GF-D8 (cell line): ENCODE measurements at regions not wholly inside any gene's neighbourhood (a gene's known extent, or its start where the extent isn't known, plus 50 kb on each side); places are given as distances from the start of the nearest gene placed in this dataset.
"Not testable (repeated sequence)": the region's sequence is repeated elsewhere in the genome, so short reads cannot be mapped to it uniquely, and the experiment has no call there.

Experiments
- DNase-seq: peaks from one replicate; lab custom pipeline; 2025; lab: John Stamatoyannopoulos, UW

DNA sequence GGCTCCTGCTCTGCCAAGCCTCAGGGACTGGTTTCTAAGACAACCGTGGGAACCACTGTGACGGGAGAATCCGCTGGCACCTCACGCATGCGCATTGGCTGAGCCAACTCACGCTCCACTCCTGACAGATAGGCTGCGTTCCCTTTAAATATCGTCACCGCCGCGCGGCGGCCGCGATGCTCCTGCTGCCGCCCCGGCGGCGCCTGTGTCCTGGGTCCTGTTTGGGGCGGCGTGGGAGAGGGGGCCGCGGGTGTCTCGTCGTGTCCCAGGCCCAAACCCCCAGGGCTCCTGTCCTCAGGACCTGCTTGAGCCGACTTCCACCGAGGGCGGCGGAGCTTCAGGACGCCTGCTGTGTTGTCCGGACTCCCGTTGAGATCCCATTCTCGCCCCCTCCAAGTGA lies 684.8 kb upstream of the TPTE start:
- not testable (repeated sequence) for DNase-seq

DNA sequence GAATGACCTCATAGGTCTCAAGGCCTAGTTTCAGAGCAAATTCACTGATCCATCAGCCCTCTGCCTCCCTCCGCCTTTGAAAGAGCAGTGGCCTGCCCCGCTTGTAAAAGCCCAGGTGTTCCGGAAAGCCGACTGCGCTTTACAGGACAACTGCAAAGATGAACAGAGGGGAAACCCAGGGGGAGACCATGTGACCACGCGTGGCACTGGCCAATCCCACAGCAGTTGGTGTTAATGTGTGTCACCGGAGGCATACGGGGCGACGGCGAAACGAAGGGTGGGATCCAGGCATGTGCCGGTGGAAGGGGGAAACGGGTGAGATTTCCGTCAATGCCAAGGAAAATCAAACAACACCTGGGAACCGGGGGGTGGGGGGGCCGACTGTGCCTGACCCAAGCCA lies 684.4 kb upstream of the TPTE start:
- not testable (repeated sequence) for DNase-seq

DNA sequence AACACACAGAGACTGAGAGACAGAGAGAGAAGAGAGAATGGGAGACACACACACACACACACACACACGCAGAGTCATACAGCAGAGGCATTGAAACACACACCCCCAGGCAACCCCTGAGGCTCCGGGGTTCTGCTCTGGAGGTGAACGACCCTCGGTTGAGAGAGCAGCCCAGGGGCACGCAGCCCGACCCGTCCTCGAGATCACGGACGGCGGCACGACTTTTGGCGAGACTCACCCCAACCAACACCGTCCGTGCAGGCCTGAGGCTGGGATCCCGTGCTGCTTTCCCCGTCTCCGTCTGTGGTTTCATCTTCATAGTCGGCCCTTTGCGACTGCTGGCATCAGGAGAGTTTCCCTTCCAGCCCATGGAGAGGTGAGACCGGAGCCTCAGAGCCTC lies 683.9 kb upstream of the TPTE start:
- not testable (repeated sequence) for DNase-seq

DNA sequence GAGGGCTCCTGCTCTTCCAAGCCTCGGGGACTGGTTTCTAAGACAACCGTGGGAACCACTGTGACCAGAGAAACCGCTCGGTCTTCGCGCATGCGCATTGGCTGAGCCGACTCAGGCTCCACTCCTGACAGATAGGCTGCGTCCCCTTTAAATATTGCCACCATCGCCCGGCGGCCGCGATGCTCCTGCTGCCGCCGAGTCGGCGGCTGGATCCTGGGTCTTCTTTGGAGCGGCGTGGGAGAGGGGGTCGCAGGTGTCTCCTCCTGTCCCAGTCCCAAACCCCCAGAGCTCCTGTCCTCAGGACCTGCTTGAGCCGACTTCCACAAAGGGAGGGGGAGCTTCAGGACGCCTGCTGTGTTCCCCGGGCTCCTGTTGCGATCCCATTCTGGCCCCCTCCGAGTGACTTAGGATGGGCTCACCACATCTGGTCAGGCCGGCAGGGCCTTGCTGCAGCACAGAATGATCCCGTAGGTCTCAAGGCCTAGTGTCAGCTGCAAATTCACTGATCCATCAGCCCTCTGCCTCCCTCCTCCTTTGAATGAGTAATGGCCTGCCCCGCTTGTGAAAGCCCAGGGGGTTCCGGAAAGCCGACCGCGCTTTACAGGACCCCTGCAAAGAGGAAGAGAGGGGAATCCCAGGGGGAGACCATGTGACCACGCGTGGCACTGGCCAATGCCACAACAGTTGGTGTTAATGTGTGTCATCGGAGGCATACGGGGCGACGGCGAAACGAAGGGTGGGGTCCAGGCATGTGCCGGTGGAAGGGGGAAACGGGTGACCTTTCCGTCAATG lies 683.2 kb upstream of the TPTE start:
- DNase-seq, result no peak

DNA sequence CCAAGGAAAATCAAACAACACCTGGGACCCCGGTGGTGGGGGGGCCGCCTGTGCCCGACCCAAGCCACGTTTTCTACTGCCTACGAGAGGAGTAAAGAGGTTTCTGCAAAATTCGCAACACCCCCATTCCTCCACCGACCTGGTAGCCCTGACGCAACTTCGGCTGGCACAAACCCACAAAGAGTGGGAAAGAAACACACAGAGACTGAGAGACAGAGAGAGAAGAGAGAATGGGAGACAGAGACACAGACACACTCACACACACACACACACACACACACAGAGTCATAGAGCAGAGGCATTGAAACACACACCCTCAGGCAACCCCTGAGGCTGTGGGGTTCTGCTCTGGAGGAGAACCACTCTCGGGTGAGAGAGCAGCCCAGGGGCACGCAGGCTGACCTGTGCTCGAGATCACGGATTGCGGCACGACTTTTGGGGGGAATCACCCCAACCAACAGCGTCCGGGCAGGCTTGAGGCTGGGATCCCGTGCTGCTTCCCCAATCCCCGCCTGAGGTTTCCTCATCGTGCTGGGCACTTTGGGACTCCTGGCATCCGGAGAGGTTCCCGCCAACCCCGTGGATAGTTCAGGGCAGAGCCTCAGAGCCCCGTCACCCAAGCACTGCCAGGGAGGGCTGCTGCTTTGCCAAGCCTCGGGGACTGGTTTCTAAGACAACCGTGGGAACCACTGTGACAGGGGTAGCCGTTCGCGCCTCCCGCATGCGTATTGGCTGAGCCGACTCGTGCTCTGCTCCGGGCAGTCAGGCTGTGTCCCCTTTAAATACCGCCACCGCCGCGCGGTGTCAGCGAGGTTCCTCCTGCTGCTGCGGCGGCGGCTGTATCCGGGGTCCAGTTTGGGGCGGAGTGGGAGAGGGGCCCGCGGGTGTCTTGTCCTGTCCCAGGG lies 682.4 kb upstream of the TPTE start:
- no peak for DNase-seq

DNA sequence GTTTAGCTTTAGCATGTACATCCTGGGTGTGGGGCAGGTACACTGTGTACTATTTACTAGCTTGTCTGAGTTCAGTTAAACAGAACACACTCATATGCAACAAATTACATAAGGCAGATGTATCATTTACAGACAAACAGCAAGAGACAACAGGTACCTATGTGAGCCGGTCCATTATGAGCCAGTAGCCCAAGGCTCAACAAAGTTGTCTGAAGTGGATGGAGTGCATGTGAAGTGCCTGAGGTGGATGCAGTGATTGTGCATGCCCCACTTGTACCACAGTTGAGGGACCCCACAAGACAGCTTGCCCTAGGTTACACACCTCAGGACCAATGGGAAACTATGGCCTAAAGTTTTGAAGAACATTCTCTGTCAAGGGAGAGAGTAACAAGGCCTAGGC lies 677.3 kb upstream of the TPTE start:
- DNase-seq, result not testable (repeated sequence)

DNA sequence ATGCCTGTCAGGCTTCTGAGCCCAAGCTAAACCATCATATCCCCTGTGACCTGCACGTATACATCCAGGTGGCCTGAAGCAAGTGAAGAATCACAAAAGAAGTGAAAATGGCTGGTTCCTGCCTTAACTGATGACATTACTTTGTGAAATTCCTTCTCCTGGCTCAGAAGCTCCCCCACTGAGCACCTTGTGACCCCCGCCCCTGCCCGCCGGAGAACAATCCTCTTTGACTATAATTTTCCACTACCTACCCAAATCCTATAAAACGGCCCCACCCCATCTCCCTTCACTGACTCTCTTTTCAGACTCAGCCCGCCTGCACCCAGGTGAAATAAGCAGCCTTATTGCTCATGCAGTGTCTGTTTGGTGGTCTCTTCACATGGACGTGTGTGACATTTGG lies 673.9 kb upstream of the TPTE start:
- not testable (repeated sequence) for DNase-seq

DNA sequence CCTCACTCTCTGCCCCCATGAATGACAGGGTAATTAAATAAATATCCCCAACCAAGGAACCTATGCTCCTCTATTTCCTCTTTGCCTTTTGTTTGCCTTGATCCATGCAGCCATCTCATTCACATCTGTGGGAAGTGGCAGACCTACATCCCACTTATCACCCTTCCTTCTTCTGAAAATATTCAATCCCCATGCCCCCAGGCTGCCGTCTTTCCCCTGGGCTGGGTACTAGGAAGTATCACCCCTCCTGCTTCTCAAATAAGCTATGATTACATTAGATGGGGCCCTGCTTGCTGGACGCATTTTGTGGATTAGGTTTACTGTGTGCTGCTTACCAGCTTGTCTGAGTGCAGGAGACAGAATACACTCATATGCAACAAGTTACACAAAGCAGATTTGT lies 670.2 kb upstream of the TPTE start:
- not testable (repeated sequence) for DNase-seq

DNA sequence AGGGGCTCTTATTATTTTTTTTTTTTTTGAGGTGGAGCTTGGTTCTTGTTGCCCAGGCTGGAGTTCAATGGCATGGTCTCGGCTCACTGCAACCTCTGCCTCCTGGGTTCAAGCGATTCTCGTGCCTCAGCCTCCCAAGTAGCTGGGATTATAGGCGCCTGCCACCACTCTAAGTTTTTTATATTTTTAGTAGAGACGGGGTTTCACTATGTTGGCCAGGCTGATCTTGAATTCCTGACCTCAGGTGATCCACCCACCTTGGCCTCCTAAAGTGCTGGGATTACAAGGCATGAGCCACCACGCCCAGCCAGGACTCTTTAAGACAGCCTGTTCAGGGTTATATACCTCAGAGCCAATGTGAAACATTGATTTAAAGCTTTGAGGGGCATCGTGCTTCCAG lies 669.7 kb upstream of the TPTE start:
- DNase-seq, result not testable (repeated sequence)

DNA sequence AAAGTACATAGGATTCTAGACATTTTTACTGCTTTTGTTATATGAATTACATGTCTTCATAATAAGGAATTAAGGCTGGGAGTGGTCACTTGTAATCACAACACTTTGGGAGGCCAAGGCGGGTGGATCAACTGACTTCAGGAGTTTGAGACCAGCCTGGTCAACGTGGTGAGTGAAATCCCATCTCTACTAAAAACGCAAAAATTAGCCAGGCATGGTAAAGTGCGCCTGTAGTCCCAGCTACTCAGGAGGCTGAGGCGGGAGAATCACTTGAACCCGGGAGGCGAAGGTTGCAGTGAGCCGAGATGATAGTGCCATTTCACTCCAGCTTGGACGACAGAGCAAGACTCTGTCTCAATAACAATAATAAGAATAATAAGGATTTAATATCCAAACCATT lies 663.8 kb upstream of the TPTE start:
- not testable (repeated sequence) for DNase-seq

DNA sequence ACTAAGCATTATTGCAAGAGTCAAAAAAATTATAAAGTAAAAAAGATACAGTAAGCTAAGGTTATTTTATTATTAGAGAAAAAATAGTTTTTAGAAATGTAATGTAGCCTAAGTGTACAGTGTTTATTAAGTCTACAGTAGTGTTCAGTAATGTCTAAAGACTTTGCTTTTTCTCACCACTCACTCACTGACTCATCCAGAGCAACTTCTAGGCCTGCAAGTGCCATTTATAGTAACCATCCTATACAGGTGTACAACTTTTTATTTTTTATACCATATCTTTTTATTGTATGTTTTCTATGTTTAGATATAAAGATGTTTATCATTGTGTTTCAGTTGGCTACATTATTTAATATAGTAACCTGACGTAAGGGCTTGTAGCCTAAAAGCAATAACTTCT lies 661.5 kb upstream of the TPTE start:
- DNase-seq, result not testable (repeated sequence)

DNA sequence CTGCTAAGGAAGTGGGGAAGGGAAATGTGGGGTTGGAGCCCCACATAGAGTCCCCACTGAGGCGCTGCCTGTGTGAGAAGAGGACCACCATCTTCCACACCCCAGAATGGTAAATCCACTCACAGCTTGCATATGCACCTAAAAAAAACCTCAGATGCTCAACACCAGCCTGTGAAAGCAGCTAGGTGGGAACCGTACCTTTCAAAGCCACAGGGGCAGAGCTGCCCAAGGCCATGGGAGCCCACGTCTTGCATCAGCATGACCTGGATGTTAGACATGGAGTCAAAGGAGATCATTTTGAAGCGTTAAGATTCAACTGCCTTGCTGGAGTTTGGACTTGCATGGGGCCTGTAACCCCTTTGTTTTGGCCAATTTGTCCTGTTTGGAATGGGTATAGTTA lies 658.9 kb upstream of the TPTE start:
- DNase-seq, result not testable (repeated sequence)

DNA sequence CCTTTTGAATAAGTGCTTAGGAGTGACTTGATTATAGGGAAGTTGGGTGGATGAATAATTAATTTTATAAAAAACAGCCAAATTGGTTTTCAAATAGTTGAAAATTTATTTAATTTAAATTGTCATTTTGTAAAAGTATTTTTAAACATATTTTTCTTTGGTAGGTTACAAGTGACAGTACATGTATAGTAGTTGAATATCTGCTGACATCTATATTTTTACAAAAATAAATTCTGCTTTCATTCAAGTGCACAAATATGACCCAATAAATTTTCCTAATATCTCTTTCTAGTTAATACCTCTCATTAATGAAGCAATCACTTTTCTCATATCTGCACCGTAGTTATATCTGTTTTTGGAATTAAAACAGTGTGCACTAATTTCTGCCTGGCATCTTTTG lies 653.6 kb upstream of the TPTE start:
- not testable (repeated sequence) for DNase-seq

DNA sequence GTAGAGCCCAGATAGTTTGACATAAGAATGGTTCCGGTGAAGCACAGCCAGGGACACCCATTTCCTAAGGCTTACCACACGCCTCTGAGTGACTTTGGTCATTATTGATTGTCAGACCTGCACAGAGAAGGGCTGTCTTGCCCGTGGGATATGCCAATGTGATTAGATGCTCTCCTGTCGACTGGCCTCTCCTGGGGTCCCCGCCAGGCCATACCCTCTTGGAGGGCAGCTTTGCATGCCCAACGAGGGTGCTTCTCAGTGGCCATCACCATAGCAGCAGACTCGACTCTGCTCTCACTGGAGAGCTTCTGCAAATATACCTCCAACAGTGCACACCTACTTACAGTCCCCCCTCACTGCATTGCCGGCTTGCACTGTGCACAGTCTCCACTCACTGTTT lies 648.3 kb upstream of the TPTE start:
- not testable (repeated sequence) for DNase-seq

DNA sequence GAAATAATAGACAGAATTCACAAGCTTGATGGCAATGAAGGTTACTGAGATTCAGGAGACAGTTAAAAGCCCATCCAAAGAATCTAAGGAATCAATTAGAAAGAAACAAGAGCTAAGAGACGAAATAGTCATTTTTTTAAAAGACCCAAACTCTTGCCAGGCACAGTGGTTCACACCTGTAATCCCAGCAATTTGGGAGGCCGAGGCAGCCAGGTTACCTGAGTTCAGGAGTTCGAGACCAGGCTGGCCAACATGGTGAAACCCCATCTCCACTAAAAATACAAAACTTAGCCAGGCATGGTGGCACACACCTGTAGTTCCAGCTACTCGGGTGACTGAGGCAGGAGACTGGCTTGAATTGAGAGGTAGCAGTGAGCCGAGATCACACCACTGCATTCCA lies 647.2 kb upstream of the TPTE start:
- DNase-seq, result not testable (repeated sequence)

DNA sequence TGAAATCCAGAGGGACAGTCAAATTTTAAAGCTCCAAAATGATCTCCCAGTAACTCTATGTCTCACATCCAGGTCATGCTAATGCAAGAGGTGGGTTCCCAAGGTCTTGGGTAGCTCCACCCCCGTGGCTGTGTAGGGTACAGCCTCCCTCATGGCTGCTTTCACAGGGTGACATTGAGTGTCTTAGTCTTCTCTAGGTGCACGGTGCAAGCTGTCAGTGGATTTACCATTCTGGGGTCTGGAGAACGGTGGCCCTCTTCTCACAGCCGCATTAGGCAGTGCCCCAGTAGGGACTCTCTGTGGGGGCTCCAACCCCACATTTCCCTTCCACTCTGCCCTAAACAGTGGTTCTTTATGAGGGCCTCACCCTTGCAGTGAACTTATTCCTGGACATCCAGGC lies 640.0 kb upstream of the TPTE start:
- DNase-seq, result not testable (repeated sequence)

DNA sequence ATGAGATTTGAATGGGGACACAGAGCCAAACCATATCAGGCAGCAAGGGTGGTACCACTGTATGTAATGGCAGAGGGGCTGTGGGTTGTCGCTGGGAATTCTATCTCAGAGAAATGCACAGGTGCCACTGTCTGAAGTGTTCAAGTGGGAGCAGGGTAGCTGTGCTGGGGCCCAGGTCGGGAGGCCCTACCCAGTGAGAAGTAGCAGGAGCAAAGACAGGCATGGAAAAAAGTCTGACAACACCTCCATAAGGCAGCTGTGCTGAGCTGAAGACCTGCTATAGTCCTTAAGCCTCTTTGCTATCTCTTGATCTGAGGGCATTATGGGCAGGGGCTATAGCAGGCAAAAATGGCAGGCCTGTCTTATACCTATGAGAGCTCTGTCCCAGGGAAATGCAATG lies 638.3 kb upstream of the TPTE start:
- DNase-seq, result not testable (repeated sequence)

DNA sequence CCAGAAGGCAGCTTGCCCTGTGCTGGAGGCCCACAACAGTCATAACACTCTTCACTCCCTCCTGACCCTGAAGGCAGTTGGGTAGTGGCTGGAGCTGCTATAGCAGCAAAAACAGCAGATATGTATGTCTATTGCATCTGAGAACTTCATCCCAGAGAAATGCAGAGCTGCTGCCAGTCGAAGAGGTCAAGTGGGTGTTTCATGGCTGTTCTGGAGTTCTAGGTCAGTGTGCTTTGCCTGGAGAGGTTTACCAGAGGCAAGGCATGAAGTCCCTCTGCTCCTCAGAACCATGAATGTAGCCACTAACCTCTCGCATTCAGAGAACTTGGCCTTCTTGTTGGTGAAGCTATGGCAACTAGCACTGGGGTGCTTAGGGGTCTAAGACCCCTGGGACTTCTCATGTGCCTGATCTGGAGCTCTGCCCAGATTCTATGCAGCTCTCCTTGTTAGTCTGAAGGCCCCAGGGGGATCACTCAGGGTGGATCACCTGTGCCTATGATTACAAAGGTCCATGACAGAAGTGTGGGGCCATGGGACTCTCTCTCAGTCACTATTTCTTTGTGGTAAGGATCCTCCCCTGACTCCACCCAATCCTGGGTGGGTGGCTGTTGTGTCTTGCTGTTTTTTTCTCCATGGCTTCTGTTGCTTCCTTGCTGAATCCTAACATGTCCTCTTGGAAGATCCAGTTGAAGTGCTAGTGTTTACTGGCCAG lies 637.7 kb upstream of the TPTE start:
- not testable (repeated sequence) for DNase-seq

DNA sequence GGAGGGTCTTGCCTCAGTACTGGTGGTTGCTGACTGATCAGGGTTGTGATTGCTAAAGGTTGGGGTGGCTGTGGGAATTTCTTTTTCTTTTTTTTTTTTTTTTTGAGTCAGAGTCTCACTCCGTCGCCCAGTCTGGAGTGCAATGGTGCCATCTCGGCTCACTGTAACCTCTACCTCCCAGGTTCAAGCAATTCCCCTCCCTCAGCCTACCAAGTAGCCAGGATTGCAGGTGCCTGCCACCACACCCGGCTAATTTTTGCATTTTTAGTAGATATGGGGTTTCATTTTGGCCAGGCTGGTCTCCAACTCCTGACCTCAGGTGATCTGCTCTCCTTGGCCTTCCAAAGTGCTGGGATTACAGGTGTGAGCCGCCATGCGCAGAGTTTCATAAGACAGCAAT lies 632.9 kb upstream of the TPTE start:
- not testable (repeated sequence) for DNase-seq

DNA sequence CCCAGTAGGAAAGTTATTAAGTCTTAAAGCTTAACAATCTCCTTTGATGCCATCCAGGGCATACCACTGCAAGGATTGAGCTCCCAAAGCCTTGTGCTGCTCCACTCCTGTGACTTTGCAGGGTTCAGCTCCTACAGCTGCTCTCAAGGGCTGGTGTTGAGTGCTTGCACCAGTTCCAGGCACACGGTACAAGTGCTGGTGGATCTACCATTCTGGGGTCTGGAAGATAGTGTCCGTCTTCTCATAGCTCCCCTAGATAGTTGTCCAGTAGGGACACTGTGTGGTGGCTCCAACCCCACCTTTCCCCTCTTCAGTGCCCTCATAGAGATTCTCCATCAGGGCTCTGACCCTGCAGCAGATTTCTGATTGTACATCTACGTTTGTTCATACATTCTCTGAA lies 617.8 kb upstream of the TPTE start:
- DNase-seq, result not testable (repeated sequence)

DNA sequence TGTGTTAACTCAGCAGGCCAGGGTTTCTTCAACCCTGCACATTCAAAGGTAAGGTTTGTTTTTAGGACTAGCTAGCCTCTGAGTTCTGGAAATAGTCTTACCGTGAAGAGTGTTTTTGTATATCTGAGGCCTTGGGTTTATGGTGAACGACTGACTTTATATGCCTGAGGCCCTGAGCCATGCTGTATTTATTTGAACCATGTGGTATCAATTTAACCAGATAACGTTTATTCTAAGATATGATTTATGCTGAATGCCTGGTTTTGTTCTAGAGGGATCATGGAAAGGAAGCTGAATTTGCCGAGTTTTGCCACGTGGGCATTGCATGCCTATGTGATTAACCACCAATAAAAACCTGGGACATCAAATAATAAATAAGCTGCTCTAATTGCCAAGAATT lies 607.2 kb upstream of the TPTE start:
- not testable (repeated sequence) for DNase-seq

DNA sequence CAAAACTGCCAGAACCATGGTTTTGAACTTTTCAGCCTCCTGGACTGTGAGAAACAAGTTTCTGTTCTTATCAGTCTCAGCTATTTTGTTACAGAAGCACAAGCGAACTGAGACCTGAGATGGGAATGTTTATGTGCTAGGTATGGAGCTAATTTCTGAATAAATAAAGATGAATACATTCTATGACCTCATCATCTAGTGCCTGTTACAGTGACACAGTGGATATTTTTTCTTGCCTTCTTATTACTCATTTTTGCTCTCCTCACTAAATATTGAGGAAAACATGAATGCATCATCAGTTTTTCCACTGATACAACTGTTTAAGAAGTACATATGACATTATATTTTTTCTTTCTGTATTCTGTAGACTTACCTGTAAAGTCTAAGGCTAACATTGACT lies 601.9 kb upstream of the TPTE start:
- not testable (repeated sequence) for DNase-seq
